ENCODE measurements at regions not wholly inside any gene's neighbourhood (a gene's known extent, or its start where the extent isn't known, plus 50 kb on each side); places are given as distances from the start of the nearest gene placed in this dataset.

- no peak overlapping the region for H3K27ac ChIP-seq (ENCODE audit: low read depth, low read length)
- no CpG with 5 or more reads among the region's 6 CpGs for WGBS (ENCODE audit: extremely low coverage, insufficient coverage, low lambda C conversion rate)
- no peaks in the 10 kb centered on the region for H3K4me1 ChIP-seq (ENCODE audit: control insufficient read depth, low read depth, low read length)
Observed at GRCh38 chr5:174187481-174187880, 142.0 kb downstream of the NSG2 start.

GRCh38 chr5:174188295-174188694, 142.8 kb downstream of the NSG2 start:
- Histone ChIP-seq H3K9ac (ENCODE audit: low read length) (no peak overlapping the region), H2BK5ac (ENCODE audit: low read length) (no peak overlapping the region), H3K4me3 (ENCODE audit: low read length) (no peak overlapping the region), H3K79me1 (ENCODE audit: low read length) (no peaks in the 10 kb centered on the region), H2BK15ac (replicated peaks; ENCODE audit: low read depth) (no peak overlapping the region), H3K27ac (ENCODE audit: low read depth, low read length) (no peak overlapping the region), H3K4me2 (ENCODE audit: low read length) (no peak overlapping the region), H3K36me3 (ENCODE audit: control insufficient read depth, insufficient read depth, low read length) (no peaks in the 10 kb centered on the region), H3K79me2 (ENCODE audit: control insufficient read depth, insufficient read depth, low read length) (no peaks in the 10 kb centered on the region), H4K8ac (ENCODE audit: low read depth, low read length) (no peak overlapping the region), H2AK5ac (ENCODE audit: low read length) (no peak overlapping the region), H3K56ac (ENCODE audit: low read length) (no peak overlapping the region), H3K4me1 (ENCODE audit: control insufficient read depth, low read depth, low read length) (no peaks in the 10 kb centered on the region), H3K18ac (ENCODE audit: low read length) (no peak overlapping the region), H3K4ac (ENCODE audit: low read depth, low read length) (no peak overlapping the region), H3K27me3 (ENCODE audit: insufficient read depth, low read length, poor library complexity) (no peaks in the 10 kb centered on the region), H4K5ac (ENCODE audit: low read length) (no peak overlapping the region), H2BK120ac (ENCODE audit: low read depth, low read length) (no peak overlapping the region), H3K23ac (ENCODE audit: low read length) (no peak overlapping the region)
- DNase-seq: peak; percentile 19
- no CpG with 5 or more reads among the region's 1 CpG for WGBS (ENCODE audit: extremely low coverage, insufficient coverage, low lambda C conversion rate)

More at GRCh38 chr5:174187481-174187880, 142.0 kb downstream of the NSG2 start:
- Histone ChIP-seq H4K8ac (ENCODE audit: low read depth, low read length) (no peak overlapping the region), H3K4me3 (ENCODE audit: low read length) (no peak overlapping the region), H3K23ac (ENCODE audit: low read length) (no peak overlapping the region), H2BK15ac (replicated peaks; ENCODE audit: low read depth) (no peak overlapping the region), H2BK120ac (ENCODE audit: low read depth, low read length) (no peak overlapping the region), H4K5ac (ENCODE audit: low read length) (no peak overlapping the region), H3K18ac (ENCODE audit: low read length) (no peak overlapping the region), H3K79me2 (ENCODE audit: control insufficient read depth, insufficient read depth, low read length) (no peaks in the 10 kb centered on the region), H3K56ac (ENCODE audit: low read length) (no peak overlapping the region), H3K27me3 (ENCODE audit: insufficient read depth, low read length, poor library complexity) (no peaks in the 10 kb centered on the region), H2AK5ac (ENCODE audit: low read length) (no peak overlapping the region), H3K4ac (ENCODE audit: low read depth, low read length) (no peak overlapping the region), H2BK5ac (ENCODE audit: low read length) (no peak overlapping the region), H3K4me2 (ENCODE audit: low read length) (no peak overlapping the region), H3K79me1 (ENCODE audit: low read length) (no peaks in the 10 kb centered on the region), H3K36me3 (ENCODE audit: control insufficient read depth, insufficient read depth, low read length) (no peaks in the 10 kb centered on the region), H3K9ac (ENCODE audit: low read length) (no peak overlapping the region)
- DNase-seq: no peak

GRCh38 chr5:174189654-174190541, 144.4 kb downstream of the NSG2 start:
- H3K4me3 ChIP-seq (ENCODE audit: low read length): no peak overlapping the region
- no CpG with 5 or more reads among the region's 19 CpGs for WGBS (ENCODE audit: extremely low coverage, insufficient coverage, low lambda C conversion rate)
- H3K56ac ChIP-seq (ENCODE audit: low read length): no peak overlapping the region
- no peak overlapping the region for H2BK15ac ChIP-seq (replicated peaks; ENCODE audit: low read depth)
- H2BK120ac ChIP-seq (ENCODE audit: low read depth, low read length): no peak overlapping the region
- H3K79me1 ChIP-seq (ENCODE audit: low read length): no peaks in the 10 kb centered on the region
- no peak overlapping the region for H3K18ac ChIP-seq (ENCODE audit: low read length)
- no peak overlapping the region for H3K4ac ChIP-seq (ENCODE audit: low read depth, low read length)
- no peaks in the 10 kb centered on the region for H3K36me3 ChIP-seq (ENCODE audit: control insufficient read depth, insufficient read depth, low read length)
- H4K8ac ChIP-seq (ENCODE audit: low read depth, low read length): no peak overlapping the region
- H3K4me2 ChIP-seq (ENCODE audit: low read length): no peak overlapping the region
- no peaks in the 10 kb centered on the region for H3K27me3 ChIP-seq (ENCODE audit: insufficient read depth, low read length, poor library complexity)
- no peak overlapping the region for H2AK5ac ChIP-seq (ENCODE audit: low read length)
- H3K4me1 ChIP-seq (ENCODE audit: control insufficient read depth, low read depth, low read length): no peaks in the 10 kb centered on the region
- no peak overlapping the region for H2BK5ac ChIP-seq (ENCODE audit: low read length)
- no peak overlapping the region for H3K23ac ChIP-seq (ENCODE audit: low read length)
- H4K5ac ChIP-seq (ENCODE audit: low read length): no peak overlapping the region
- H3K9ac ChIP-seq (ENCODE audit: low read length): no peak overlapping the region
- peak; percentile 55 for DNase-seq
- H3K79me2 ChIP-seq (ENCODE audit: control insufficient read depth, insufficient read depth, low read length): no peaks in the 10 kb centered on the region
- no peak overlapping the region for H3K27ac ChIP-seq (ENCODE audit: low read depth, low read length)

- Histone ChIP-seq H4K8ac (ENCODE audit: low read depth, low read length) (no peak overlapping the region), H3K4me3 (ENCODE audit: low read length) (no peak overlapping the region), H2BK5ac (ENCODE audit: low read length) (no peak overlapping the region), H3K56ac (ENCODE audit: low read length) (no peak overlapping the region), H3K4me2 (ENCODE audit: low read length) (no peak overlapping the region), H3K79me1 (ENCODE audit: low read length) (no peaks in the 10 kb centered on the region), H3K27ac (ENCODE audit: low read depth, low read length) (no peak overlapping the region), H3K23ac (ENCODE audit: low read length) (no peak overlapping the region), H3K18ac (ENCODE audit: low read length) (no peak overlapping the region), H3K79me2 (ENCODE audit: control insufficient read depth, insufficient read depth, low read length) (no peaks in the 10 kb centered on the region), H3K4me1 (ENCODE audit: control insufficient read depth, low read depth, low read length) (no peaks in the 10 kb centered on the region), H3K27me3 (ENCODE audit: insufficient read depth, low read length, poor library complexity) (no peaks in the 10 kb centered on the region), H4K5ac (ENCODE audit: low read length) (no peak overlapping the region), H3K36me3 (ENCODE audit: control insufficient read depth, insufficient read depth, low read length) (no peaks in the 10 kb centered on the region), H2AK5ac (ENCODE audit: low read length) (no peak overlapping the region), H3K9ac (ENCODE audit: low read length) (no peak overlapping the region), H3K4ac (ENCODE audit: low read depth, low read length) (no peak overlapping the region), H2BK15ac (replicated peaks; ENCODE audit: low read depth) (no peak overlapping the region), H2BK120ac (ENCODE audit: low read depth, low read length) (no peak overlapping the region)
- no CpG with 5 or more reads among the region's 4 CpGs for WGBS (ENCODE audit: extremely low coverage, insufficient coverage, low lambda C conversion rate)
- no peak for DNase-seq
Observed at GRCh38 chr5:174191076-174191475, 145.6 kb downstream of the NSG2 start.

GRCh38 chr5:174191850-174192655, 146.5 kb downstream of the NSG2 start:
- no peak overlapping the region for H3K4me3 ChIP-seq (ENCODE audit: low read length)

More at GRCh38 chr5:174191850-174192655, 146.5 kb downstream of the NSG2 start:
- H4K5ac ChIP-seq (ENCODE audit: low read length): no peak overlapping the region
- no peak overlapping the region for H3K56ac ChIP-seq (ENCODE audit: low read length)
- no peak overlapping the region for H2BK5ac ChIP-seq (ENCODE audit: low read length)
- no peak overlapping the region for H3K9ac ChIP-seq (ENCODE audit: low read length)
- no peak for DNase-seq
- no peaks in the 10 kb centered on the region for H3K79me1 ChIP-seq (ENCODE audit: low read length)
- H2BK15ac ChIP-seq (replicated peaks; ENCODE audit: low read depth): no peak overlapping the region
- H3K4me2 ChIP-seq (ENCODE audit: low read length): no peak overlapping the region
- H4K8ac ChIP-seq (ENCODE audit: low read depth, low read length): no peak overlapping the region
- H3K23ac ChIP-seq (ENCODE audit: low read length): no peak overlapping the region
- no peak overlapping the region for H3K4ac ChIP-seq (ENCODE audit: low read depth, low read length)
- H3K27ac ChIP-seq (ENCODE audit: low read depth, low read length): no peak overlapping the region
- H3K4me1 ChIP-seq (ENCODE audit: control insufficient read depth, low read depth, low read length): no peaks in the 10 kb centered on the region
- WGBS (ENCODE audit: extremely low coverage, insufficient coverage, low lambda C conversion rate): no CpG with 5 or more reads among the region's 10 CpGs
- no peaks in the 10 kb centered on the region for H3K36me3 ChIP-seq (ENCODE audit: control insufficient read depth, insufficient read depth, low read length)
- no peak overlapping the region for H2AK5ac ChIP-seq (ENCODE audit: low read length)
- no peaks in the 10 kb centered on the region for H3K79me2 ChIP-seq (ENCODE audit: control insufficient read depth, insufficient read depth, low read length)
- H3K27me3 ChIP-seq (ENCODE audit: insufficient read depth, low read length, poor library complexity): no peaks in the 10 kb centered on the region
- no peak overlapping the region for H2BK120ac ChIP-seq (ENCODE audit: low read depth, low read length)
- H3K18ac ChIP-seq (ENCODE audit: low read length): no peak overlapping the region
